SH-SY5Y (cell line): ENCODE measurements at regions not wholly inside any gene's neighbourhood (a gene's known extent, or its start where the extent isn't known, plus 50 kb on each side); places are given as distances from the start of the nearest gene placed in this dataset.
A peak's percentile ranks its signal among the peaks of the same experiment; 100 is the strongest.

Experiments
- GATA2 ChIP-seq: IDR thresholded peaks from 2 replicates; pipeline ENCODE4 v1.6.1; 2011; ENCODE audit warnings: mild to moderate bottlenecking, low read depth, low read length
- GATA3 ChIP-seq: IDR thresholded peaks from 2 replicates; pipeline ENCODE4 v1.6.1; 2011; ENCODE audit warnings: low read depth, mild to moderate bottlenecking, low read length, moderate library complexity

- TF ChIP-seq GATA3 (no peak), GATA2 (no peak)
These were observed 479.2 kb upstream of the RGS6 start for GRCh38 chr14:71452987-71453386.

- TF ChIP-seq GATA3, result no peak
- TF ChIP-seq GATA2, result no peak
These were observed 478.2 kb upstream of the RGS6 start for GRCh38 chr14:71454010-71454409.

- no peak for TF ChIP-seq GATA2
- TF ChIP-seq GATA3, result no peak
These were observed 477.5 kb upstream of the RGS6 start for GRCh38 chr14:71454513-71455332.

GRCh38 chr14:71460091-71460490 is 472.1 kb upstream of the RGS6 start:
- no peak for TF ChIP-seq GATA3
- TF ChIP-seq GATA2, result no peak

GRCh38 chr14:71463807-71464206 is 468.4 kb upstream of the RGS6 start:
- TF ChIP-seq GATA2 (no peak), GATA3 (no peak)

- TF ChIP-seq GATA2 (no peak), GATA3 (no peak)
These were observed 467.4 kb upstream of the RGS6 start for GRCh38 chr14:71464840-71465239.

GRCh38 chr14:71465316-71465715 is 466.9 kb upstream of the RGS6 start:
- no peak for TF ChIP-seq GATA3
- no peak for TF ChIP-seq GATA2

- TF ChIP-seq GATA2 (no peak), GATA3 (no peak)
These were observed 466.0 kb upstream of the RGS6 start for GRCh38 chr14:71466251-71466650.

GRCh38 chr14:71466946-71467345 is 465.3 kb upstream of the RGS6 start:
- TF ChIP-seq GATA3 (no peak), GATA2 (no peak)

GRCh38 chr14:71467361-71467811 is 464.8 kb upstream of the RGS6 start:
- TF ChIP-seq GATA2, result no peak
- no peak for TF ChIP-seq GATA3

GRCh38 chr14:71468701-71469100 is 463.5 kb upstream of the RGS6 start:
- TF ChIP-seq GATA3 (no peak), GATA2 (no peak)

- TF ChIP-seq GATA2 (no peak), GATA3 (no peak)
These were observed 462.4 kb upstream of the RGS6 start for GRCh38 chr14:71469643-71470335.

GRCh38 chr14:71471634-71472355 is 460.4 kb upstream of the RGS6 start:
- peak; percentile 33; the same call in 1 of the 2 replicates for TF ChIP-seq GATA3
- peak; percentile 41; the same call in 1 of the 2 replicates for TF ChIP-seq GATA2
